ENCODE measurements at regions not wholly inside any gene's neighbourhood (a gene's known extent, or its start where the extent isn't known, plus 50 kb on each side); places are given as distances from the start of the nearest gene placed in this dataset.

- TF ChIP-seq POLR2A (IDR thresholded peaks at IDR 0.05; ENCODE audit: low read depth, low read length): no peak
- no peak for TF ChIP-seq POLR2AphosphoS5 (IDR thresholded peaks at IDR 0.05; ENCODE audit: low read depth, low read length)
- no peak for TF ChIP-seq TAF1 (IDR thresholded peaks at IDR 0.05; ENCODE audit: borderline replicate concordance, low read depth, low read length)
These were observed 77.9 kb upstream of the KL start for GRCh38 chr13:32938314-32938713.

All from GM12892 (cell line).